ENCODE measurements at regions not wholly inside any gene's neighbourhood (a gene's known extent, or its start where the extent isn't known, plus 50 kb on each side); places are given as distances from the start of the nearest gene placed in this dataset.

GRCh38 chr3:46146548-46146947 is 61.6 kb downstream of the CCR1 start:
- peaks cover 4% of the 10 kb centered on the region for H3K36me3 Mint-ChIP-seq (ENCODE audit: low read depth)
- H3K4me1 Mint-ChIP-seq (ENCODE audit: low read depth), result peaks cover 53% of the 10 kb centered on the region
- peak overlapping the region; percentile 94 for H3K27ac Mint-ChIP-seq
- no peaks in the 10 kb centered on the region for H3K9me3 Mint-ChIP-seq
- intact Hi-C loops (cut with micrococcal nuclease), result no loop called here
- no peaks in the 10 kb centered on the region for H3K27me3 Mint-ChIP-seq
- H3K4me3 Mint-ChIP-seq, result no peak overlapping the region

DNA sequence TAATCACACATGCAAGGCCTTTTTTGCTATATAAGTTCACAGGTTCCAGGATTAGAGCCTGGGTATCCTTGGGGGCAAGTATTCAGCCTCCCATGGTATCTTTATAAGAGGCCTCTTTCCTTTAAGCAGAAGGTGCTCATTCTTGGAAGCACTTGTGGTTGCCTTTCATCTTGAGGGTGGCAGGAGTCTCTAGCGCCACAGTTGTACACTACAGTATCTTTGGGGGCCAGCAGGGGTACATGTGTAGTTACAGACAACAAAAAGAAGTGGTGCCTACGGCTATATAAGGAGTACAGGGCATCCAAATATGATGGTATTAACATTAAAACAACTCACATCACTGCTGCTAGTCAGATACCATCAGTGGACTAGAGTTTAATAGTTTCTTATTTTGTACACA is 62.1 kb downstream of the CCR1 start:
- H3K4me3 Mint-ChIP-seq, result no peak overlapping the region
- H3K27ac Mint-ChIP-seq, result peak overlapping the region; percentile 94
- H3K36me3 Mint-ChIP-seq (ENCODE audit: low read depth), result peaks cover 6% of the 10 kb centered on the region
- H3K27me3 Mint-ChIP-seq, result no peaks in the 10 kb centered on the region
- intact Hi-C loops (cut with micrococcal nuclease), result no loop called here
- no peaks in the 10 kb centered on the region for H3K9me3 Mint-ChIP-seq
- H3K4me1 Mint-ChIP-seq (ENCODE audit: low read depth), result peaks cover 58% of the 10 kb centered on the region

GRCh38 chr3:46145147-46145546 is 63.0 kb downstream of the CCR1 start:
- H3K9me3 Mint-ChIP-seq, result no peaks in the 10 kb centered on the region
- H3K4me3 Mint-ChIP-seq, result no peak overlapping the region
- peaks cover 6% of the 10 kb centered on the region for H3K36me3 Mint-ChIP-seq (ENCODE audit: low read depth)
- intact Hi-C loops (cut with micrococcal nuclease), result no loop called here
- peaks cover 61% of the 10 kb centered on the region for H3K4me1 Mint-ChIP-seq (ENCODE audit: low read depth)
- H3K27me3 Mint-ChIP-seq, result no peaks in the 10 kb centered on the region
- H3K27ac Mint-ChIP-seq, result peak overlapping the region; percentile 94

DNA sequence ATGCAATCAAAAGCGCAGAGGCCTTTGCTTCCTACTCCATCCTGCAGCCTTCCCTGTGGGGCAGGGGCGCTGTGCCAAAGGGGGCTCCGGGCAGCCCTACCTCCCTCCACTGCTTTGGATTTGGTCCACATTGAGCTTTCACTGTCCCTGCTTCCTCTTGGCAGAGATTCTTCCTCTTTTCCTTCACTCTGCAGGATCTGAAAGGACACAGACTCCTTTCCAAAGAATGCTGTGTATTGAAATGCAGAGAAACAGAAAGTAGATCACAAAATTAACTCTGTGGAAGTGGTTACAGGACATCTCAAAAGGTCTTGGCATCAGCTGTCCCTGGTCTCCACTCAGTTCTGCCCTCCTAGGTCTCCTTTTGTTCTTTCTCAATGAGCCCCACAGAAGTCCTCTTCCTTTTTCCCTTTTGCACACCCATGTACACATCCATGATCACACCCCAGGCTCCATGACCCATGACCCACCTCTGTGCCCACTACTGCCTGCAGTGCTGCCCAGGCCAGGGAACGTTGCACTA is 64.1 kb downstream of the CCR1 start:
- intact Hi-C loops (cut with micrococcal nuclease), result no loop called here
- peak overlapping the region; percentile 34 for H3K4me3 Mint-ChIP-seq
- H3K36me3 Mint-ChIP-seq (ENCODE audit: low read depth), result peaks cover 6% of the 10 kb centered on the region
- no peaks in the 10 kb centered on the region for H3K27me3 Mint-ChIP-seq
- H3K4me1 Mint-ChIP-seq (ENCODE audit: low read depth), result peaks cover 67% of the 10 kb centered on the region
- H3K27ac Mint-ChIP-seq, result peak overlapping the region; percentile 94
- no peaks in the 10 kb centered on the region for H3K9me3 Mint-ChIP-seq

- intact Hi-C loops (cut with micrococcal nuclease), result no loop called here
- Mint-ChIP-seq H3K4me3 (no peak overlapping the region), H3K4me1 (ENCODE audit: low read depth) (peaks cover 64% of the 10 kb centered on the region), H3K27ac (peak overlapping the region; percentile 94), H3K27me3 (no peaks in the 10 kb centered on the region), H3K9me3 (no peaks in the 10 kb centered on the region), H3K36me3 (ENCODE audit: low read depth) (peaks cover 6% of the 10 kb centered on the region)
These were observed 66.3 kb downstream of the CCR1 start for GRCh38 chr3:46141813-46142212.

DNA sequence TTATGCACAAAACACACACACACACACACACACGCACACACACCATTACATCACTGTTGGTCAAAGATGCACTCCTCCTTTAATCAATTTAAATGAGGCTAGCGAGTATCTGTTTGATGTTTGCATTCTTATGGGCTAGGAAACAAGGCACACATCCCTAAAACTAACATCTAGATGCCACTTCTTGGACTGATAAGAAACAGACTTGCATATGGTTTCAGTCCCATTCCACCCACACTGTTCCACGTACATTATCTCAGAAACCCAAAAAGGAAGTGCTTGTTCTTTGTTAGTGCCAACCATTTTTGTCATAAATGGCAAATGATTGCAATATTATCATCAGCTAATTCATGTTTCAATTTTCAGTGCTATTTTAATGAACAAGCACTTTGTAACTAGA is 69.5 kb downstream of the CCR1 start:
- H3K4me1 Mint-ChIP-seq (ENCODE audit: low read depth), result peaks cover 33% of the 10 kb centered on the region
- intact Hi-C loops (cut with micrococcal nuclease), result no loop called here

DNA sequence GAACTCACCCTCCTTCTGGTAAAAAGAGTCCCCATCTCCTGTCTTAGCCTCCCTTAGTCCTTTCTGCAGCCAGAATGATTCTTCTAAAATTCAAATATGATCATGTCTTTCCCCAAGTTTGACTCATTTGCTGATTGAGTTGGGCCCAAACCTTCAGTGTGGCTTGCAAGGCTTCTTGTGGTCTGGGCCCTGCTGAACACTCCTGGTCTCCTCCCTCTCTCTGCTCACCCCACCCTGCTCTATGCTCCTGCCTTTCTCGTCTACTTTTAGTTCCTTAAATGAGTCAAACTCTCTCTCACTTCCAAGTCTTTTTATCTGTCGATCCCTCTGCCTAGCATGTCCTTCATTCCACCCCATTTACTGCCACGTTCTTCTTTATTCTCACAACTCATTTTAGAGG is 72.6 kb downstream of the CCR1 start:
- H3K4me3 Mint-ChIP-seq, result no peak overlapping the region
- no peaks in the 10 kb centered on the region for H3K36me3 Mint-ChIP-seq (ENCODE audit: low read depth)
- no peaks in the 10 kb centered on the region for H3K9me3 Mint-ChIP-seq
- no peaks in the 10 kb centered on the region for H3K27me3 Mint-ChIP-seq
- intact Hi-C loops (cut with micrococcal nuclease), result no loop called here
- H3K27ac Mint-ChIP-seq, result no peak overlapping the region
- peaks cover 7% of the 10 kb centered on the region for H3K4me1 Mint-ChIP-seq (ENCODE audit: low read depth)

More for the DNA sequence above, 69.5 kb downstream of the CCR1 start:
- Mint-ChIP-seq H3K27ac (no peak overlapping the region), H3K27me3 (no peaks in the 10 kb centered on the region), H3K9me3 (no peaks in the 10 kb centered on the region), H3K36me3 (ENCODE audit: low read depth) (peaks cover 6% of the 10 kb centered on the region), H3K4me3 (no peak overlapping the region)

DNA sequence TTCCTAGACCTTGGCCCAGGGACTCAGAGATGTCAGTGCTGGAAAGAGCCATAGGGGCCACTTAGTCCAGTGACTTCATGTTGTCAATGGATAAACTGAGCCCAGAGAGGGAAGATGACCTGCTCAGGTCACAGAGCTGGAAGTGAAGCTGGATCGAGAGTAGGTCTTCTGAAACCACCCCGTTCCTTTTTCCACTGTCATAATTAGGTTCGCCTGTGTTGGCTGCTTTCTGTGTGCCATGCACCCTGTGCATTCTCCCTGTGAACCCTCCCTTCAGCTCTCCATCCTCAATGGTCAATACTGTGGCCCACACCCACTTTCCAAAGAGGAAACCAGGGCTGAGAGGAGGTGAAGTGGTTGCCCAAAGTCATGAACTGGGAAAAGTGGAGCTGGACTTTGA is 74.8 kb downstream of the CCR1 start:
- Mint-ChIP-seq H3K4me3 (no peak overlapping the region), H3K4me1 (ENCODE audit: low read depth) (no peaks in the 10 kb centered on the region), H3K9me3 (no peaks in the 10 kb centered on the region), H3K36me3 (ENCODE audit: low read depth) (no peaks in the 10 kb centered on the region), H3K27me3 (no peaks in the 10 kb centered on the region), H3K27ac (no peak overlapping the region)
- intact Hi-C loops (cut with micrococcal nuclease), result loop anchor here (5.0 kb wide), 1 partner anchor 74 kb away; the partner anchor contains the start of gene CCR1

GRCh38 chr3:46132565-46132964 is 75.5 kb downstream of the CCR1 start:
- no peaks in the 10 kb centered on the region for H3K4me1 Mint-ChIP-seq (ENCODE audit: low read depth)
- no peaks in the 10 kb centered on the region for H3K9me3 Mint-ChIP-seq
- H3K4me3 Mint-ChIP-seq, result peak overlapping the region; percentile 30
- H3K27me3 Mint-ChIP-seq, result no peaks in the 10 kb centered on the region
- intact Hi-C loops (cut with micrococcal nuclease), result loop anchor here (5.0 kb wide), 1 partner anchor 75 kb away; the partner anchor contains the start of gene CCR1
- no peaks in the 10 kb centered on the region for H3K36me3 Mint-ChIP-seq (ENCODE audit: low read depth)
- H3K27ac Mint-ChIP-seq, result no peak overlapping the region

GRCh38 chr3:46131884-46132450 is 76.1 kb downstream of the CCR1 start:
- Mint-ChIP-seq H3K27ac (no peak overlapping the region), H3K27me3 (no peaks in the 10 kb centered on the region), H3K4me3 (peak overlapping the region; percentile 60), H3K4me1 (ENCODE audit: low read depth) (no peaks in the 10 kb centered on the region), H3K36me3 (ENCODE audit: low read depth) (no peaks in the 10 kb centered on the region), H3K9me3 (no peaks in the 10 kb centered on the region)
- intact Hi-C loops (cut with micrococcal nuclease), result loop anchor here (1.0 to 5.0 kb wide), 2 partner anchors 43 to 75 kb away; partner anchors contain the start of gene CCR1

DNA sequence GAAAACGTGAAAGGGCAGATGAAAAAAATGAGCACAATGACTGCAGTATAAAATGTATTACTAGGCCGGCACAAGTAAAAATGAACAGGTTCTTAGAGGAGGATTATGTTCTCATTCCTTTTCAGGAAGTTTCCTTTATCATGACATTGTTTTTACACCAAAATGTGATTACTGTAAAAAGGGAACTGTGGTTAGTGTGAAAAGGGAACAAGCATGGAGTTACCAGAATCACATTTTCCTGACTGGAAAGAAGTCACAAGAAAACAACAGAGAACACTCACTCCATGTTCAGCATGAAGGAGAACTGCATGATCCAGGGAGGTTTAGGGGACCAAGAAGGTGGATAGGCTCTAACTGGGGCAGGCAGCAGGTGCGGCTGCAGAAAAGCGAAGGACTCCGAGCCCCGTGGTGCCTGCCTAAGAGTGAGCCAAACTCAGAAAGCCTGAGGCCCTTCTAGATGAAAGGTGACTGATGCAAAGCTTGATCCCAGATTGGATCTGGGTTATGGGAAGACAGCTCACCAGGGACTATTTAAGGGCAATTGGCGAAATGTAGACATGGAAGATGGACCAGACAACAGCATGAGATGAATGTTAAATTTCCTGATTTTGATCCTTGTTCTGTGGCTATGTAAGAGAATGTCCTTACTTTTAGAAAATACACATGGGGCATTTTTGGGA is 77.3 kb downstream of the CCR1 start:
- Mint-ChIP-seq H3K9me3 (no peaks in the 10 kb centered on the region), H3K4me3 (peak overlapping the region; percentile 75), H3K36me3 (ENCODE audit: low read depth) (no peaks in the 10 kb centered on the region), H3K27me3 (no peaks in the 10 kb centered on the region), H3K4me1 (ENCODE audit: low read depth) (peaks cover 3% of the 10 kb centered on the region), H3K27ac (no peak overlapping the region)
- intact Hi-C loops (cut with micrococcal nuclease), result loop anchor here (1.0 to 5.0 kb wide), 2 partner anchors 41 to 77 kb away; partner anchors contain the start of gene CCR1

DNA sequence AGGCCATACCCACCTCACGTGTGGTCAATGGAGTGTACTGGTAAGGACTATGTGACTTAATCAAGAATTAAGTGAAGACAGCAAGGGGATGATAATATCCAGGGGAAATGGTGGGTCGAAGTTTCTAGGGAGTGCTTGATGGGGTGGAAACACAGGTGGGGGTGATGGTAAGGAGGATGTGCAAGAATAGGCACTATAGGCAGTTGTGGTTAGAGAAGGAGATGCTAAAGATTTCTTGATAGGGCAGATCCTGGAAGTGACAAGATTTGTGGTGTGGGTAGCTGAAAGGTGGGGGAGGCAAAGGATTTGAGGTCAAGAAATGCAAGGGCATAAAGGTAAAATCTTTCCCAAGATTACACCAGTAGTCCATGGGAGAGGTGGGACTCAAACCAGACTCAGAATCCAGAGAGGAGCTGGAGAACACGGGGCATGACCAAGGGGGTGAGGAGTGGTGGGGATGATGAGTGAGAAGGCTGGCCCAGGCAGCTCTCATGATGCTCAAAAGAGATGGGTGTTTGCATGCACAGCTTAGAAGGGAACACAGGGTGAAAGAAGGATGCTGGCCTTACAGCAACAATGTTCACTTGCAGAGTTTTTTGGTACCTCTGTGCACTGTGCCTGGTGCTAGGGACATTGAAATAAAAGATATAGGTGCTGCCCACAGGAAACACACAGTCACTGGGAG is 78.4 kb downstream of the CCR1 start:
- H3K36me3 Mint-ChIP-seq (ENCODE audit: low read depth), result no peaks in the 10 kb centered on the region
- no peaks in the 10 kb centered on the region for H3K9me3 Mint-ChIP-seq
- intact Hi-C loops (cut with micrococcal nuclease), result loop anchor here (5.0 kb wide), 1 partner anchor 78 kb away; the partner anchor contains the start of gene CCR1
- peak overlapping the region; percentile 21 for H3K4me3 Mint-ChIP-seq
- H3K27ac Mint-ChIP-seq, result no peak overlapping the region
- H3K27me3 Mint-ChIP-seq, result no peaks in the 10 kb centered on the region
- H3K4me1 Mint-ChIP-seq (ENCODE audit: low read depth), result peaks cover 13% of the 10 kb centered on the region

DNA sequence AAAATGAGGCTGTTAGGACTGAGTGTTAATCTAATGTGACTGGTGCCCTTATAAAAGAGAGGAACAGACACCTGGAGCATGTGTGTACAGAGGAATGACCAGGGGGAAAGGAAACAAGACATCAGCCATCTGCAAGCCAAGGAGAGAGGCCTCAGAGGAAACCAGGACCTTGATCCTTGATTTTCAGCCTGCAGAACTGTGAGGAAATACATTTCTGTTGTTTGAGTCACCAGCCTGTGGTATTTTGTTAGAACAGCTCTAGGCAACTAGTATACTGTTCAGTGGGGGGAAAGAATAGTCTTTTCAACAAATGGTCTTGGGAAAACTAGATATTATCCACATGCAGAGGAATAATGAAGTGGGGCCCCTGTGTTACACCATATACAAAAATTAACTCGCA is 80.6 kb downstream of the CCR1 start:
- Mint-ChIP-seq H3K36me3 (ENCODE audit: low read depth) (no peaks in the 10 kb centered on the region), H3K27ac (peak overlapping the region; percentile 76), H3K4me3 (no peak overlapping the region), H3K27me3 (no peaks in the 10 kb centered on the region), H3K4me1 (ENCODE audit: low read depth) (peaks cover 25% of the 10 kb centered on the region), H3K9me3 (no peaks in the 10 kb centered on the region)
- intact Hi-C loops (cut with micrococcal nuclease), result no loop called here
